IMR-90 (cell line): ENCODE measurements at regions not wholly inside any gene's neighbourhood (a gene's known extent, or its start where the extent isn't known, plus 50 kb on each side); places are given as distances from the start of the nearest gene placed in this dataset.

Source experiments
- ATAC-seq: fragments of 200-7000 bp; cut with Tn5 transposase; 2 replicates; pipeline ENCODE4 v1.9.1; 2020; ENCODE audit warnings: low read depth, mild to moderate bottlenecking, moderate library complexity
- BruUV-seq: library from RNA; stranded (reverse); fragments of 400-500 nt; replicated peaks from 2 replicates; lab custom pipeline; 2021; lab: Mats Ljungman, UMichigan
- CTCF ChIA-PET: fragments of 300-600 bp; formaldehyde crosslinking; extraction: SDS; loops from one replicate; lab custom pipeline; 2021; ENCODE audit warnings: antibody characterized with exemption; lab: Yijun Ruan, JAX
- POLR2A ChIA-PET: fragments of 300-600 bp; sonication (Branson Sonifier 250); formaldehyde crosslinking; loops from one replicate; lab custom pipeline; 2022; ENCODE audit warnings: antibody characterized with exemption; ENCODE audit not compliant: unreplicated experiment; lab: Charles Lee
- DNase-seq: peaks from one replicate; pipeline ENCODE4 v3.0.0; 2013
- H2AFZ ChIP-seq: replicated peaks from 2 replicates; pipeline ENCODE3; 2013; ENCODE audit warnings: low read length, mild to moderate bottlenecking; ENCODE audit not compliant: poor library complexity
- H2AK5ac ChIP-seq: 2 replicates; pipeline ENCODE4 v1.6.1; 2013; ENCODE audit warnings: low read depth, low read length, inconsistent platforms
- H2AK9ac ChIP-seq: replicated peaks from 2 replicates; pipeline ENCODE3; 2013; ENCODE audit warnings: mild to moderate bottlenecking, low read depth, low read length, moderate library complexity; ENCODE audit not compliant: poor library complexity
- H2BK120ac ChIP-seq: 2 replicates; pipeline ENCODE4 v1.6.1; 2013; ENCODE audit warnings: low read depth, low read length, inconsistent platforms
- H2BK15ac ChIP-seq: 3 replicates; pipeline ENCODE4 v1.6.1; 2013; ENCODE audit warnings: low read depth, low read length, inconsistent platforms
- H2BK20ac ChIP-seq: 2 replicates; pipeline ENCODE4 v1.6.1; 2013; ENCODE audit warnings: low read depth, mild to moderate bottlenecking, inconsistent platforms, low read length, moderate library complexity
- H2BK5ac ChIP-seq: 2 replicates; pipeline ENCODE4 v1.6.1; 2013; ENCODE audit warnings: mild to moderate bottlenecking, low read depth, low read length, inconsistent platforms; ENCODE audit not compliant: poor library complexity, severe bottlenecking
- H3K14ac ChIP-seq: replicated peaks from 2 replicates; pipeline ENCODE4 v1.6.1; 2013; ENCODE audit warnings: low read depth, low read length, inconsistent platforms
- H3K18ac ChIP-seq: 2 replicates; pipeline ENCODE4 v1.6.1; 2013; ENCODE audit warnings: low read depth, low read length, control low read depth
- H3K23ac ChIP-seq: 2 replicates; pipeline ENCODE4 v1.6.1; 2013; ENCODE audit warnings: low read depth, low read length, inconsistent platforms
- H3K27ac ChIP-seq: 2 replicates; pipeline ENCODE4 v1.5.1; 2013; ENCODE audit warnings: mild to moderate bottlenecking, control low read depth, low read length; ENCODE audit not compliant: insufficient read depth
- H3K27me3 ChIP-seq: 2 replicates; pipeline ENCODE4 v1.6.1; 2013; ENCODE audit warnings: low read length; ENCODE audit not compliant: control insufficient read depth, insufficient read depth
- H3K36me3 ChIP-seq: 2 replicates; pipeline ENCODE4 v1.6.1; 2013; ENCODE audit warnings: low read length, mixed read lengths; ENCODE audit not compliant: control insufficient read depth, insufficient read depth
- H3K4ac ChIP-seq: 2 replicates; pipeline ENCODE4 v1.6.1; 2013; ENCODE audit warnings: low read depth, low read length, inconsistent platforms
- H3K4me1 ChIP-seq: 2 replicates; pipeline ENCODE4 v1.6.1; 2013; ENCODE audit warnings: low read length, mixed read lengths; ENCODE audit not compliant: control insufficient read depth, insufficient read depth
- H3K4me2 ChIP-seq: 2 replicates; pipeline ENCODE4 v1.6.1; 2013; ENCODE audit warnings: low read depth, mild to moderate bottlenecking, control low read depth, low read length, moderate library complexity
- H3K4me3 ChIP-seq: 2 replicates; pipeline ENCODE4 v1.5.1; 2013; ENCODE audit warnings: low read depth, mild to moderate bottlenecking, control low read depth, low read length, moderate library complexity; ENCODE audit not compliant: insufficient read depth
- H3K56ac ChIP-seq: 2 replicates; pipeline ENCODE4 v1.6.1; 2013; ENCODE audit warnings: low read length, inconsistent platforms; ENCODE audit not compliant: insufficient read depth; ENCODE audit errors: extremely low read depth
- H3K79me1 ChIP-seq, 2 experiments: 2 replicates each; pipeline ENCODE4 v1.6.1; 2013; ENCODE audit warnings: low read length in 2 of 2, inconsistent platforms in 1 of 2, low read depth in 1 of 2
- H3K9ac ChIP-seq: 2 replicates; pipeline ENCODE4 v1.6.1; 2013; ENCODE audit warnings: low read depth, low read length, control low read depth
- H3K9me1 ChIP-seq: 2 replicates; pipeline ENCODE4 v1.6.1; 2013; ENCODE audit warnings: low read length, inconsistent platforms; ENCODE audit not compliant: insufficient read depth
- H3K9me3 ChIP-seq: 2 replicates; pipeline ENCODE4 v1.6.1; 2013; ENCODE audit warnings: low read length; ENCODE audit not compliant: control insufficient read depth, insufficient read depth
- H4K20me1 ChIP-seq: 2 replicates; pipeline ENCODE4 v1.6.1; 2013; ENCODE audit warnings: low read length, inconsistent platforms; ENCODE audit not compliant: insufficient read depth
- H4K5ac ChIP-seq: 2 replicates; pipeline ENCODE4 v1.6.1; 2013; ENCODE audit warnings: mild to moderate bottlenecking, low read depth, low read length, control low read depth
- H4K8ac ChIP-seq, 2 experiments: 2 replicates each; pipeline ENCODE4 v1.6.1; 2013; ENCODE audit warnings: low read depth in 2 of 2, low read length in 2 of 2, control low read depth in 1 of 2, inconsistent platforms in 1 of 2
- H4K91ac ChIP-seq: 2 replicates; pipeline ENCODE4 v1.6.1; 2013; ENCODE audit warnings: low read depth, low read length, inconsistent platforms; ENCODE audit not compliant: insufficient read depth
- CHD1 ChIP-seq: IDR thresholded peaks from 2 replicates; pipeline ENCODE4 v1.6.1; 2012; ENCODE audit warnings: low read depth, low read length, improper control_type of control experiment
- FOS ChIP-seq: fragments of 150-350 bp; IDR thresholded peaks from 2 replicates; pipeline ENCODE4 v1.6.1; 2016; ENCODE audit warnings: low read depth, low read length
- MAFK ChIP-seq: IDR thresholded peaks from 2 replicates; pipeline ENCODE4 v1.6.1; 2012; ENCODE audit warnings: low read depth, low read length, improper control_type of control experiment
- MXI1 ChIP-seq: IDR thresholded peaks from 2 replicates; pipeline ENCODE4 v1.6.1; 2012; ENCODE audit warnings: low read depth, mild to moderate bottlenecking, low read length, moderate library complexity, borderline replicate concordance
- NFE2L2 ChIP-seq: fragments of 150-350 bp; IDR thresholded peaks from 2 replicates; pipeline ENCODE4 v1.6.1; 2016; ENCODE audit warnings: low read depth, mild to moderate bottlenecking, low read length
- RAD21 ChIP-seq: IDR thresholded peaks from 2 replicates; pipeline ENCODE4 v1.6.1; 2012; ENCODE audit warnings: low read length, improper control_type of control experiment
- RFX5 ChIP-seq: IDR thresholded peaks from 2 replicates; pipeline ENCODE4 v1.8.0; 2012; ENCODE audit warnings: low read depth, mild to moderate bottlenecking, low read length, moderate library complexity
- SMC3 ChIP-seq: fragments of 150-350 bp; IDR thresholded peaks from 2 replicates; pipeline ENCODE4 v1.6.1; 2016; ENCODE audit warnings: low read depth, mild to moderate bottlenecking, antibody characterized with exemption, low read length, moderate library complexity
- WGBS, 2 experiments: methylation state at CpG; one replicate each; pipeline versions ENCODE4 v1.1.5 to v1.1.7; 2013; ENCODE audit warnings: missing lambda C conversion rate in 2 of 2; ENCODE audit not compliant: insufficient read length in 1 of 2; ENCODE audit errors: extremely low coverage in 2 of 2; 5-methylcytosine and 5-hydroxymethylcytosine counted together
- dilution Hi-C: fragments of 300-500 bp; cut with HindIII; formaldehyde crosslinking; loops from one replicate; pipeline ENCODE4 v1.14.3; 2018; ENCODE audit warnings: low sequenced_read_pairs; ENCODE audit not compliant: unreplicated experiment
- in situ Hi-C: fragments of 300-500 bp; cut with MboI; formaldehyde crosslinking; loops from 3 replicates; pipeline ENCODE4 v1.14.3; 2019; ENCODE audit warnings: low sequenced_read_pairs, inconsistent platforms, mixed read lengths
- intact Hi-C: fragments of 100-400 bp; cut with micrococcal nuclease; formaldehyde crosslinking; loops from 2 replicates; pipeline ENCODE4 v1.10.0; 2022
- TF ChIP-seq, protein P1 (sequence below): conservative IDR thresholded peaks from 2 replicates; pipeline ENCODE4 v1.5.1; 2012; ENCODE audit warnings: mild to moderate bottlenecking, low read depth, low read length, improper control_type of control experiment
- TF ChIP-seq, protein P2 (sequence below): fragments of 150-350 bp; IDR thresholded peaks from 2 replicates; pipeline ENCODE4 v1.6.1; 2017; ENCODE audit warnings: mild to moderate bottlenecking, antibody characterized with exemption, low read length, low read depth

- Histone ChIP-seq H3K4me3 (no peak overlapping the region), H3K36me3 (no peaks in the 10 kb centered on the region), H3K9ac (no peak overlapping the region), H4K91ac (no peak overlapping the region), H2AK9ac (no peak overlapping the region), H3K9me3 (peaks cover 8% of the 10 kb centered on the region; the same call in 1 of the 2 replicates), H2BK5ac (no peak overlapping the region), H3K4me2 (no peak overlapping the region), H3K23ac (no peak overlapping the region), H3K9me1 (no peaks in the 10 kb centered on the region), H4K5ac (no peak overlapping the region), H2BK120ac (no peak overlapping the region), H3K14ac (no peak overlapping the region), H4K20me1 (no peaks in the 10 kb centered on the region), H2BK20ac (no peak overlapping the region), H3K4me1 (no peaks in the 10 kb centered on the region), H2AK5ac (no peak overlapping the region), H2BK15ac (no peak overlapping the region), H3K18ac (no peak overlapping the region), H3K27me3 (no peaks in the 10 kb centered on the region), H3K56ac (no peak overlapping the region), H3K4ac (no peak overlapping the region), H4K8ac (no peak overlapping the region), H3K79me1 (no peaks in the 10 kb centered on the region), H3K27ac (no peak overlapping the region), H2AFZ (no peak overlapping the region)
- TF ChIP-seq CHD1, result no peak
- TF ChIP-seq NFE2L2, result no peak
- no peak for TF ChIP-seq SMC3
- TF ChIP-seq RAD21, result no peak
- TF ChIP-seq RFX5, result no peak
- TF ChIP-seq, protein P1, sequence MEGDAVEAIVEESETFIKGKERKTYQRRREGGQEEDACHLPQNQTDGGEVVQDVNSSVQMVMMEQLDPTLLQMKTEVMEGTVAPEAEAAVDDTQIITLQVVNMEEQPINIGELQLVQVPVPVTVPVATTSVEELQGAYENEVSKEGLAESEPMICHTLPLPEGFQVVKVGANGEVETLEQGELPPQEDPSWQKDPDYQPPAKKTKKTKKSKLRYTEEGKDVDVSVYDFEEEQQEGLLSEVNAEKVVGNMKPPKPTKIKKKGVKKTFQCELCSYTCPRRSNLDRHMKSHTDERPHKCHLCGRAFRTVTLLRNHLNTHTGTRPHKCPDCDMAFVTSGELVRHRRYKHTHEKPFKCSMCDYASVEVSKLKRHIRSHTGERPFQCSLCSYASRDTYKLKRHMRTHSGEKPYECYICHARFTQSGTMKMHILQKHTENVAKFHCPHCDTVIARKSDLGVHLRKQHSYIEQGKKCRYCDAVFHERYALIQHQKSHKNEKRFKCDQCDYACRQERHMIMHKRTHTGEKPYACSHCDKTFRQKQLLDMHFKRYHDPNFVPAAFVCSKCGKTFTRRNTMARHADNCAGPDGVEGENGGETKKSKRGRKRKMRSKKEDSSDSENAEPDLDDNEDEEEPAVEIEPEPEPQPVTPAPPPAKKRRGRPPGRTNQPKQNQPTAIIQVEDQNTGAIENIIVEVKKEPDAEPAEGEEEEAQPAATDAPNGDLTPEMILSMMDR, result no peak
- no peak for TF ChIP-seq MAFK
- TF ChIP-seq MXI1, result no peak
- TF ChIP-seq, protein P2, sequence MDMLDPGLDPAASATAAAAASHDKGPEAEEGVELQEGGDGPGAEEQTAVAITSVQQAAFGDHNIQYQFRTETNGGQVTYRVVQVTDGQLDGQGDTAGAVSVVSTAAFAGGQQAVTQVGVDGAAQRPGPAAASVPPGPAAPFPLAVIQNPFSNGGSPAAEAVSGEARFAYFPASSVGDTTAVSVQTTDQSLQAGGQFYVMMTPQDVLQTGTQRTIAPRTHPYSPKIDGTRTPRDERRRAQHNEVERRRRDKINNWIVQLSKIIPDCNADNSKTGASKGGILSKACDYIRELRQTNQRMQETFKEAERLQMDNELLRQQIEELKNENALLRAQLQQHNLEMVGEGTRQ, result no peak
- no peak for TF ChIP-seq FOS
- ChIA-PET CTCF (no interaction called here), POLR2A (no interaction called here)
- no TSS peak for BruUV-seq
- DNase-seq (no peak), ATAC-seq (no peak)
- intact Hi-C loops (no loop called here), dilution Hi-C loops (no loop called here), in situ Hi-C loops (no loop called here)
- WGBS, 2 experiments, result no CpG with 5 or more reads among the region's 1 CpG
Measured at GRCh38 chr4:91751961-91752360, 551.8 kb upstream of the GRID2 start.
